HG03025 (cell line): ENCODE measurements at regions not wholly inside any gene's neighbourhood (a gene's known extent, or its start where the extent isn't known, plus 50 kb on each side); places are given as distances from the start of the nearest gene placed in this dataset.

Experiments used
- ATAC-seq: cut with Tn5 transposase; IDR thresholded peaks from one replicate; pipeline ENCODE4 v1.9.1; 2021; ENCODE audit warnings: mild to moderate bottlenecking, moderate library complexity; ENCODE audit not compliant: unreplicated experiment, low FRiP score

DNA sequence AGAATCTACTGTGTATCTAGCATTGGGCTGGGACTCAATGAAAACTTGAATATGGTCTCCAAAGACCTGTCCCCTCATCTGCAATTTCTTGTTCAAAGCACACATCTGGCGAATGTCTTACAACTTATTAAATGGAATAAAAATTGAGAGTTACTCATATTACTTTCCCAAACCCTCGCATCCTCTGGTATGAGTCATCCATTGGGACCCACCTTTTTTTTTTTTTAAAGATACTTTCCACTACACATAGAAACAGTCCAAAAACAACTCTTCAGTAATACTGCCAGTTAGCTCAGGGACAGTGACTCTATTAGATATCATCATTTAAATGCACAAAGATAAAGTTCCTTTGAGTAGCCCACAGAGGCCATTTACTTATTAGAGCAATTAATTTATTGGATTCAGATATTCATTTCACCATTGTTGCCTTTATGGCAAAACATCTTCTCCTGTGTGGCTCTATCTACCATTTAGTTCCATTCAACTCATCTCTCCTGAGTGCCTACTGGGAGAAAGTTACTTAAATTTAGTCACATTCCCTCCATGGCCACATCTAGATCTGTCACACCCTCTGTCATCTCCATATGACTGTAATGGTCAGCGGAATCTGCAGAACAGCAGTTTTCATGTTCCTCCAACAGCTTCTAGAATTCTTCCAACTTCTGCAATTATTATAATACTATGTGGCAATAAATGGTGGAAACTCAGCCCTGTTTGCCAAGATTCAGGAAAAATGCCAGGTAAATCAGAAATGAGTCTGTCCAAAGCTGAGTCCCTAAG lies 77.9 kb upstream of the ARHGEF3 start:
- no peak for ATAC-seq

- ATAC-seq, result no peak
These were observed 76.3 kb upstream of the ARHGEF3 start for GRCh38 chr3:56878074-56878473.

DNA sequence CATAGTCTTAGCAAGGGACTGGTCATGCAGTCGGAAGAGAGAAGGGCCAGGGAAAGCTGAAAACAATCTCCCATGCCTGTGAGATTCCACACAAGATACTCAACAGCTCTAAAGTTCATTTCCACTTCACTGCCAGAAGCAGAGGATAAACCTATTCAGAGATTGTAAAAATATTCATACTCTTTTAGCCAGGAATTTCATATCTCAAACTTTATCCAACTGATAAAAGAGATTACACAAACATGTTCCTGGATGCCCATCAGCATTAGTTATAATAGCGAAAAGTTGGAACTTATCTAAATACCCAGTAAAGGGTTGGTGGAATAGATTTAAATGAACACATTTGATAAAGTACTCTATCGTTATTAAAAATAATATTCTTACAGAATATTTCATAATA lies 75.2 kb upstream of the ARHGEF3 start:
- no peak for ATAC-seq

GRCh38 chr3:56874269-56874668 lies 72.5 kb upstream of the ARHGEF3 start:
- no peak for ATAC-seq

- no peak for ATAC-seq
These were observed 68.7 kb upstream of the ARHGEF3 start for GRCh38 chr3:56870436-56870835.

DNA sequence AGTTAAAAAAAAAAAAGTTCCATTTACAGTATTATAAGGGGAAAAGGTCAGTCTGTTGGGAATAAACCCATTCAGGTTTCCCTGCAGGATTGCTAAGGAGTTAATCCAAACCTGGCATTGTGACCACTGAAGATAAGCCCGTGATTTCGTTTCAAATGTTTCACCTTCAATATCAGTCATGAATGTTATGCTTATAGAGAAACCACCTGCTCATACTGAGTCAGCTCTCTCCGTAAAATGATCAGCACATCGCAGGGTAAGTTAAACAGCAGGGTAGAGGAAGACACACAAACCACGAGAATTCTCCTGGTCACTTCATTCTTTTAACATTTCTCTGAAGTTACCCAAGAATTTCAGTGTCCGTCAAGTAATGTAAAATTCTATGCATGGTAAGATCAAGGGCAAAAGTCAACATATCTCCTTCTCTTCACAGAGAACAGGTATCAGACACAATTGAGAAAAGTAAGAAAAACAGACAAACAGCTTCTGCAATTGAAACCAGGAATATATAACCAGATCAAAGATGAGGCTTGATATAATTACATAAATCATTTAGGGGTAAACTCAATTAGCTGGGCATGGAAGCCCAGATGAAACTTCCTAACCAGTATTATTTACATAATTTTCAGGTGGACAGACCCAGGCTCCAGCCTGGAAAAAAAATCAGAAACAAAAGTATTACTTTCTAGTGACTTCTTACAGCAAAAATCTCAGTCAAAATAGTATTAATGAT lies 67.6 kb upstream of the ARHGEF3 start:
- ATAC-seq, result no peak

- no peak for ATAC-seq
These were observed 67.0 kb upstream of the ARHGEF3 start for GRCh38 chr3:56868706-56869105.

- ATAC-seq, result no peak
These were observed 65.9 kb upstream of the ARHGEF3 start for GRCh38 chr3:56867671-56868070.

- no peak for ATAC-seq
These were observed 63.3 kb upstream of the ARHGEF3 start for GRCh38 chr3:56864918-56865524.

DNA sequence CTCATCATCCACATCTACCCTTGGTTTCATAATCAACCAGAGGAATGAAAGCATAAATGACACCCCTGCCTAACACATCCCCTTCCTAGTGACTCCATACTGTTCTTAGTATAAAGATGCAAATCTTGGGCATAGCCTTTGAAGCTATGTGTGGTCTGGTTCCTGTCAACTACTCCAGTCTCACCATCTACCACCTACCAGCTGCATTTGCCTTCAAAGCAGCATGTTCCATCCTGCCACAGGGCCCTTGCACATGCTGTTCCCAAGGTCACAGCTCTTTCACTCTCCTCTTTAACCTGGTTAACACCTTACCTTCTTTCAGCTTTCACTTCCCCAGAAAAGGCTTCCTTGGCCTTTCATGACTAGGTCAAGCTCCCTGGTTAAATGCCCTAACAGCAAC lies 62.3 kb upstream of the ARHGEF3 start:
- ATAC-seq, result no peak

DNA sequence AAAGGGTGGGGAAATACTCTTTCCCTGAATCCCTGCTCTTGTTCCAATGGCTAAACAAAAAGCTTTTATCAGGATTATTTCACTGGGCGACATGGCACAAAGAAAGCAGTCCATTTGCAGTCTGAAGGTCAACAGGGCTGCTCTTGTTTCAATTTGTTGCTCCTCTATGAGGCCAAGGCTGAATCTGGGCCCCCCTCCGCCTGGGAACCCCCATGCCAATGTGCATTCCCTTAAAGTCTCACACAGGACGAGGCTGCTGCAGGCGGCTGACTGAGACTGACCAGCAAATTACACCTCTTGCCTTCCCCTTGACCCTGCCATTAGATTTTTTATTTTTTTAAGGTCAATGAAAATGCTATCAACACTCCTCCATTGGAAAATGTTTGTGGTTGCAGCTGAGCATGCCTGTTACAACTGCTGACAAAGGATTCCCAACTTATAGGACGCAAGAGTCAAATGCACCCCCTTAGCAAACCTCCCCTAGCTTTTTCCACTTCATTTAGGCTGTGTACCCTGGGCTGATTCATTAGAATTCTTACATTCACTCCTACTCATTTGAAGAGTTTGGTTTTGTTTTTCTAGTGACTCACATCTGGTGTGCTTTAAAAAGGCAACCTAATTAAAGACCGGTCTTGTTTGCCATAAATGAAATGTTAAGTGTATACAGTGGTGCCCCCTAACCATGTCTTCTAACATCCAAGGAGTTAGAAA lies 60.8 kb upstream of the ARHGEF3 start:
- ATAC-seq, result no peak

DNA sequence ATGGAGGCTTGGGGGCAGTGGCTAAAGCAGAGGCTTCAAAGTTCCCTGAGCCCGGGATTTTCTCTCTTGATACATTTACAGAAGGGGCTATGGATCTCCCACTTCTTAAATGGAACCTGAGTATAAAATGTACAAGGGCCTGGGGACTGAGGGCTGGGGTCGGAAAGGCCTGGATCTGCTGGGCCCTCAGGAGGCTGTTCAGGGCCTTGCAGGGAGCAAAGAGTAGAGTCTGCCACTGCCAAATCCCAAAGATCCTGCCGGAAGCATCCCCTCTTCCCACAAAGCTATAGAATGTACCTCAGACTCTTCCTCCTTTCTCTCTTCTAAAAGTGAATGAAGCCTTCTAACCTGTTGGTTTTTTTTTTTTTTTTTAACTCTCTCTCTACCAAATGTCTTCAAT lies 59.8 kb upstream of the ARHGEF3 start:
- no peak for ATAC-seq

GRCh38 chr3:56860939-56861338 lies 59.2 kb upstream of the ARHGEF3 start:
- ATAC-seq, result no peak

DNA sequence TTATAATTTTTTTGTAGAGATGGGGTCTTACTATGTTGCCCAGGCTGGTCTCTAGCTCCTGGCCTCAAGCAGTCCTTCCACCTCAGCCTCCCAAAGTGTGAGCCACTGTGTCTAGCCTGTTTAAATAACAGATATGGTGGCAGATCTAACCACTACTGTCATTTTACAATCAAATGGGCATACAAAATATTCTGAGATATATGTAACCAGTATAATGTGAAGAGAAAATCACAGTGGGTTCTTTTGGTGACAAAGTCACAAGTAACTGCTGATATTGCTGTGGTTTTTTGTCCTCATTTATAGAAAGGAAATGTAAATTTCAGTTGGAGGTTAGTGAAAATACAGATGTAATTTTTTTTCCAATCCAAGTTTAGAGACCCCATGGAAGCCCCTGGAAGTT lies 58.6 kb upstream of the ARHGEF3 start:
- ATAC-seq, result no peak

- ATAC-seq, result no peak
These were observed 56.6 kb upstream of the ARHGEF3 start for GRCh38 chr3:56858331-56858730.

DNA sequence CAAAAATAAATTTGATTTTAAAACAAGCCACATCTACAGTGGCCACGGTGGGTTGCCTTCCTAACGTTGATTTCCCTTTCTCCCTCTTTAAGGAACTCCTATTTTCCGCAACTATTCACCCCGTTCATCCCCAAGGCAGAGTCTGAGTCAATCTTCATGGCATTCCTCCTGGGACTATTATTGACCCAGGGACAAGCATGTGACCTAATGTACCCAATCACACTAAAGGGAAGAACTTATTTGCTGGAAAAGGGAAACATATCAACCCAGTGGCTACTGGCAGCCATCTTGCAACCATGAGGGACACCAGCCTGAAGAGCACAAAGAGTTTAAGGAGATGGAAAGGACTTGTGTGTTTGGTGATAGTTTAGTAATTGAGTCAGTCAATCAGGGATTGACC lies 55.4 kb upstream of the ARHGEF3 start:
- ATAC-seq, result no peak

DNA sequence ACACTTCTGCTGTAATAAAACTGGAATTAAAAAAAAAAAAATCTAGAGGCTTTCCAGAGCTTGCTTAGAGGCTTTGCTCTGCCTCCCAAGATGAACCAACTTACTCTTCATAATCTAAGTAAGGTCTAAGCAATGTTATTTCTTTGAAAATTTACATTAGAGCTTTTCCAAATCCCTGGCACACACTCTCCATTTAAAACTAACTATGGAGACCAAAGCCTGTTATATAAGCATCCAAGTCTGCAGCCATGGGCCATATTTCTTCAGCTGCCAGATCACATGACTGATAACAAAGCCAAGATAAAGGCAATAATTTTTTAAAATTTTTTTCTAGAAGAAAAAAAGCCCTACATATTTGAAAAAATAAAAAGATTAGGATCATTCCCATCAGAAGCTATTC lies 55.0 kb upstream of the ARHGEF3 start:
- ATAC-seq, result no peak

DNA sequence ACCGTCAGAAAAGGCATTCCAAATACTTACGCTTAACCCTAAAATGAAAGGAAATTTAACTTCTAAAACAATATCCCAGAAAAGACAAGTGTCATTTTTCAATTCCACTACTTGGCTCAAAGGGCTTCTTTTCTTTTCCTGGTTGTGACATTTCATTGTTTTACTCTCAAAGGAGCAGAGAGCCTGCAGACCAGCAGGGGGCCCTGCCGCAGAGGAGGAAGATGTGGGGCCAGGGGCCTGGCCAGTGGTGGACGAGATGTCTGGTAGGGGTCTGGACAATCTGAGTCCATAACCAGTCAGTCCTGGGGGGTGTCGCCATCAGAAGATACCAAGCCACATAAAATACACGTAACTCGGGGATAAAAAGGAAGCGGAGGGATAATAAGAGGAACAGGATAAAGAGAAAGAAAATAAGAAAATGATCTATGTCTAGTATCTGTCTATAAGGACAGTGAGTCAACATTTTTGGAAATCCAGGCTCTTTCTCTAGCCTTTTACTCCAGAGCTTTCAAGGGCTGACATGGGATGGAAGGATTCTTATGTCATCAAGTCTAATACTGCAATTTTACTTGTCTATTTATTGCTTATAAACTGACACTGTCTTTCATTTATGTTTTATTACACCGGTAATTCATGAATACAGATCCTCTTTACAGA lies 54.2 kb upstream of the ARHGEF3 start:
- no peak for ATAC-seq

GRCh38 chr3:56854856-56855611 lies 53.3 kb upstream of the ARHGEF3 start:
- ATAC-seq, result no peak
